ENCODE measurements at regions not wholly inside any gene's neighbourhood (a gene's known extent, or its start where the extent isn't known, plus 50 kb on each side); places are given as distances from the start of the nearest gene placed in this dataset.

- intact Hi-C loops (cut with micrococcal nuclease): no loop called here
- Mint-ChIP-seq H3K36me3 (ENCODE audit: low read depth) (no peaks in the 10 kb centered on the region), H3K4me1 (ENCODE audit: low read depth) (no peaks in the 10 kb centered on the region), H3K27me3 (ENCODE audit: low read depth) (no peaks in the 10 kb centered on the region), H3K9me3 (no peaks in the 10 kb centered on the region), H3K27ac (no peak overlapping the region), H3K4me3 (ENCODE audit: low read depth) (no peak overlapping the region)
- no peak for DNase-seq (ENCODE audit: low spot score)
Observed at GRCh38 chr11:22478169-22478568, 140.0 kb downstream of the SLC17A6 start.

- no peak for DNase-seq (ENCODE audit: low spot score)
- Mint-ChIP-seq H3K4me1 (ENCODE audit: low read depth) (no peaks in the 10 kb centered on the region), H3K9me3 (no peaks in the 10 kb centered on the region), H3K27me3 (ENCODE audit: low read depth) (no peaks in the 10 kb centered on the region), H3K36me3 (ENCODE audit: low read depth) (no peaks in the 10 kb centered on the region), H3K27ac (no peak overlapping the region), H3K4me3 (ENCODE audit: low read depth) (no peak overlapping the region)
- intact Hi-C loops (cut with micrococcal nuclease): no loop called here
Observed at GRCh38 chr11:22477312-22477711, 139.1 kb downstream of the SLC17A6 start.

GRCh38 chr11:22476589-22476988 is 138.4 kb downstream of the SLC17A6 start:
- H3K27ac Mint-ChIP-seq: no peak overlapping the region
- H3K4me1 Mint-ChIP-seq (ENCODE audit: low read depth): no peaks in the 10 kb centered on the region
- no peaks in the 10 kb centered on the region for H3K36me3 Mint-ChIP-seq (ENCODE audit: low read depth)
- no peaks in the 10 kb centered on the region for H3K27me3 Mint-ChIP-seq (ENCODE audit: low read depth)
- H3K4me3 Mint-ChIP-seq (ENCODE audit: low read depth): no peak overlapping the region
- H3K9me3 Mint-ChIP-seq: no peaks in the 10 kb centered on the region
- intact Hi-C loops (cut with micrococcal nuclease): no loop called here
- DNase-seq (ENCODE audit: low spot score): no peak

- intact Hi-C loops (cut with micrococcal nuclease): no loop called here
- Mint-ChIP-seq H3K27me3 (ENCODE audit: low read depth) (no peaks in the 10 kb centered on the region), H3K4me1 (ENCODE audit: low read depth) (no peaks in the 10 kb centered on the region), H3K9me3 (no peaks in the 10 kb centered on the region), H3K27ac (no peak overlapping the region), H3K4me3 (ENCODE audit: low read depth) (no peak overlapping the region), H3K36me3 (ENCODE audit: low read depth) (no peaks in the 10 kb centered on the region)
- DNase-seq (ENCODE audit: low spot score): no peak
Observed at GRCh38 chr11:22474616-22475015, 136.4 kb downstream of the SLC17A6 start.

GRCh38 chr11:22473586-22473985 is 135.4 kb downstream of the SLC17A6 start:
- Mint-ChIP-seq H3K4me3 (ENCODE audit: low read depth) (no peak overlapping the region), H3K36me3 (ENCODE audit: low read depth) (no peaks in the 10 kb centered on the region), H3K27ac (no peak overlapping the region), H3K4me1 (ENCODE audit: low read depth) (no peaks in the 10 kb centered on the region), H3K9me3 (no peaks in the 10 kb centered on the region), H3K27me3 (ENCODE audit: low read depth) (no peaks in the 10 kb centered on the region)
- intact Hi-C loops (cut with micrococcal nuclease): no loop called here
- DNase-seq (ENCODE audit: low spot score): no peak

- Mint-ChIP-seq H3K4me1 (ENCODE audit: low read depth) (no peaks in the 10 kb centered on the region), H3K9me3 (no peaks in the 10 kb centered on the region), H3K27me3 (ENCODE audit: low read depth) (no peaks in the 10 kb centered on the region), H3K27ac (no peak overlapping the region), H3K36me3 (ENCODE audit: low read depth) (no peaks in the 10 kb centered on the region), H3K4me3 (ENCODE audit: low read depth) (no peak overlapping the region)
- intact Hi-C loops (cut with micrococcal nuclease): no loop called here
- DNase-seq (ENCODE audit: low spot score): no peak
Observed at GRCh38 chr11:22472306-22472705, 134.1 kb downstream of the SLC17A6 start.

- H3K4me1 Mint-ChIP-seq (ENCODE audit: low read depth): no peaks in the 10 kb centered on the region
- no peak overlapping the region for H3K4me3 Mint-ChIP-seq (ENCODE audit: low read depth)
- H3K9me3 Mint-ChIP-seq: no peaks in the 10 kb centered on the region
Observed at GRCh38 chr11:22471385-22471784, 133.2 kb downstream of the SLC17A6 start.

GRCh38 chr11:22467741-22468140 is 129.6 kb downstream of the SLC17A6 start:
- Mint-ChIP-seq H3K36me3 (ENCODE audit: low read depth) (no peaks in the 10 kb centered on the region), H3K4me3 (ENCODE audit: low read depth) (no peak overlapping the region), H3K27ac (no peak overlapping the region), H3K9me3 (no peaks in the 10 kb centered on the region), H3K27me3 (ENCODE audit: low read depth) (no peaks in the 10 kb centered on the region), H3K4me1 (ENCODE audit: low read depth) (no peaks in the 10 kb centered on the region)
- DNase-seq (ENCODE audit: low spot score): no peak
- intact Hi-C loops (cut with micrococcal nuclease): no loop called here

More at GRCh38 chr11:22471385-22471784, 133.2 kb downstream of the SLC17A6 start:
- intact Hi-C loops (cut with micrococcal nuclease): no loop called here
- Mint-ChIP-seq H3K27me3 (ENCODE audit: low read depth) (no peaks in the 10 kb centered on the region), H3K27ac (no peak overlapping the region), H3K36me3 (ENCODE audit: low read depth) (no peaks in the 10 kb centered on the region)
- DNase-seq (ENCODE audit: low spot score): no peak

- H3K4me3 Mint-ChIP-seq (ENCODE audit: low read depth): no peak overlapping the region
- intact Hi-C loops (cut with micrococcal nuclease): no loop called here
- no peaks in the 10 kb centered on the region for H3K27me3 Mint-ChIP-seq (ENCODE audit: low read depth)
- H3K4me1 Mint-ChIP-seq (ENCODE audit: low read depth): no peaks in the 10 kb centered on the region
- no peaks in the 10 kb centered on the region for H3K36me3 Mint-ChIP-seq (ENCODE audit: low read depth)
- H3K27ac Mint-ChIP-seq: no peak overlapping the region
- no peak for DNase-seq (ENCODE audit: low spot score)
- H3K9me3 Mint-ChIP-seq: no peaks in the 10 kb centered on the region
Observed at GRCh38 chr11:22467248-22467647, 129.1 kb downstream of the SLC17A6 start.

- intact Hi-C loops (cut with micrococcal nuclease): no loop called here
- Mint-ChIP-seq H3K4me1 (ENCODE audit: low read depth) (no peaks in the 10 kb centered on the region), H3K27ac (no peak overlapping the region), H3K36me3 (ENCODE audit: low read depth) (no peaks in the 10 kb centered on the region), H3K27me3 (ENCODE audit: low read depth) (no peaks in the 10 kb centered on the region), H3K4me3 (ENCODE audit: low read depth) (no peak overlapping the region), H3K9me3 (no peaks in the 10 kb centered on the region)
- DNase-seq (ENCODE audit: low spot score): no peak
Observed at GRCh38 chr11:22466809-22467208, 128.6 kb downstream of the SLC17A6 start.

- Mint-ChIP-seq H3K36me3 (ENCODE audit: low read depth) (no peaks in the 10 kb centered on the region), H3K9me3 (no peaks in the 10 kb centered on the region), H3K4me3 (ENCODE audit: low read depth) (no peak overlapping the region), H3K27me3 (ENCODE audit: low read depth) (no peaks in the 10 kb centered on the region), H3K4me1 (ENCODE audit: low read depth) (no peaks in the 10 kb centered on the region), H3K27ac (no peak overlapping the region)
- intact Hi-C loops (cut with micrococcal nuclease): no loop called here
- no peak for DNase-seq (ENCODE audit: low spot score)
Observed at GRCh38 chr11:22466351-22466750, 128.2 kb downstream of the SLC17A6 start.

- Mint-ChIP-seq H3K27me3 (ENCODE audit: low read depth) (no peaks in the 10 kb centered on the region), H3K4me1 (ENCODE audit: low read depth) (no peaks in the 10 kb centered on the region), H3K36me3 (ENCODE audit: low read depth) (no peaks in the 10 kb centered on the region), H3K4me3 (ENCODE audit: low read depth) (no peak overlapping the region), H3K27ac (no peak overlapping the region), H3K9me3 (no peaks in the 10 kb centered on the region)
- no peak for DNase-seq (ENCODE audit: low spot score)
- intact Hi-C loops (cut with micrococcal nuclease): no loop called here
Observed at GRCh38 chr11:22465620-22466019, 127.4 kb downstream of the SLC17A6 start.

GRCh38 chr11:22461626-22462025 is 123.4 kb downstream of the SLC17A6 start:
- no peaks in the 10 kb centered on the region for H3K4me1 Mint-ChIP-seq (ENCODE audit: low read depth)
- no peak overlapping the region for H3K4me3 Mint-ChIP-seq (ENCODE audit: low read depth)
- no peak for DNase-seq (ENCODE audit: low spot score)
- H3K27me3 Mint-ChIP-seq (ENCODE audit: low read depth): peaks cover 1% of the 10 kb centered on the region
- H3K36me3 Mint-ChIP-seq (ENCODE audit: low read depth): no peaks in the 10 kb centered on the region
- intact Hi-C loops (cut with micrococcal nuclease): no loop called here
- no peak overlapping the region for H3K27ac Mint-ChIP-seq
- H3K9me3 Mint-ChIP-seq: no peaks in the 10 kb centered on the region

GRCh38 chr11:22460181-22460580 is 122.0 kb downstream of the SLC17A6 start:
- no peaks in the 10 kb centered on the region for H3K36me3 Mint-ChIP-seq (ENCODE audit: low read depth)
- no peak overlapping the region for H3K27ac Mint-ChIP-seq
- no peaks in the 10 kb centered on the region for H3K9me3 Mint-ChIP-seq
- no peaks in the 10 kb centered on the region for H3K4me1 Mint-ChIP-seq (ENCODE audit: low read depth)
- peaks cover 1% of the 10 kb centered on the region for H3K27me3 Mint-ChIP-seq (ENCODE audit: low read depth)
- intact Hi-C loops (cut with micrococcal nuclease): no loop called here
- no peak for DNase-seq (ENCODE audit: low spot score)
- no peak overlapping the region for H3K4me3 Mint-ChIP-seq (ENCODE audit: low read depth)
